Islet precursor cell (in vitro differentiated cells): ENCODE measurements at regions not wholly inside any gene's neighbourhood (a gene's known extent, or its start where the extent isn't known, plus 50 kb on each side); places are given as distances from the start of the nearest gene placed in this dataset.
A peak's percentile ranks its signal among the peaks of the same experiment; 100 is the strongest.
"Not testable (repeated sequence)": the region's sequence is repeated elsewhere in the genome, so short reads cannot be mapped to it uniquely, and the experiment has no call there.

ENCODE experiments used
- DNase-seq: peaks from one replicate; pipeline ENCODE4 v3.0.0-alpha.2; 2018

- no peak for DNase-seq
Measured at GRCh38 chr12:4154672-4155225, 118.8 kb upstream of the CCND2 start.

- DNase-seq: no peak
Measured at GRCh38 chr12:4153343-4153892, 120.1 kb upstream of the CCND2 start.

- DNase-seq: peak; percentile 37
Measured at GRCh38 chr12:4152145-4152795, 121.3 kb upstream of the CCND2 start.

GRCh38 chr12:4151362-4152121 lies 122.0 kb upstream of the CCND2 start:
- DNase-seq: no peak

GRCh38 chr12:4150355-4150754 lies 123.2 kb upstream of the CCND2 start:
- not testable (repeated sequence) for DNase-seq

GRCh38 chr12:4148418-4149056 lies 125.0 kb upstream of the CCND2 start:
- DNase-seq: no peak

GRCh38 chr12:4147031-4147481 lies 126.5 kb upstream of the CCND2 start:
- DNase-seq: no peak

GRCh38 chr12:4145990-4146859 lies 127.3 kb upstream of the CCND2 start:
- DNase-seq: no peak

GRCh38 chr12:4144676-4145075 lies 128.9 kb upstream of the CCND2 start:
- no peak for DNase-seq

GRCh38 chr12:4143896-4144295 lies 129.7 kb upstream of the CCND2 start:
- DNase-seq: no peak

GRCh38 chr12:4141348-4142270 lies 132.0 kb upstream of the CCND2 start:
- no peak for DNase-seq

- DNase-seq: no peak
Measured at GRCh38 chr12:4140581-4141301, 132.8 kb upstream of the CCND2 start.

- DNase-seq: no peak
Measured at GRCh38 chr12:4139191-4139590, 134.4 kb upstream of the CCND2 start.

- DNase-seq: not testable (repeated sequence)
Measured at GRCh38 chr12:4138532-4138931, 135.0 kb upstream of the CCND2 start.

GRCh38 chr12:4138051-4138450 lies 135.5 kb upstream of the CCND2 start:
- no peak for DNase-seq

GRCh38 chr12:4137441-4137840 lies 136.1 kb upstream of the CCND2 start:
- DNase-seq: no peak

GRCh38 chr12:4137015-4137414 lies 136.5 kb upstream of the CCND2 start:
- peak; percentile 32 for DNase-seq

- DNase-seq: peak; percentile 81
Measured at GRCh38 chr12:4135919-4136605, 137.5 kb upstream of the CCND2 start.

- peak; percentile 71 for DNase-seq
Measured at GRCh38 chr12:4134448-4135263, 138.9 kb upstream of the CCND2 start.
